ENCODE measurements at regions not wholly inside any gene's neighbourhood (a gene's known extent, or its start where the extent isn't known, plus 50 kb on each side); places are given as distances from the start of the nearest gene placed in this dataset.

- intact Hi-C loops (cut with DNase I), result loop anchor here in 1 of 2 donors (10.0 kb wide), 2 partner anchors 296 to 676 kb away; no protein-coding TSS in a partner anchor
- Histone ChIP-seq H3K9me3 (replicated peaks in 1 of 3) (no peaks in the 10 kb centered on the region), H3K36me3 (replicated peaks in 1 of 2) (no peaks in the 10 kb centered on the region), H3K4me1 (replicated peaks in 1 of 2) (no peaks in the 10 kb centered on the region), H3K4me3 (no peak overlapping the region), H3K27ac (no peak overlapping the region), H3K27me3 (no peaks in the 10 kb centered on the region)
- no peak for DNase-seq
- TF ChIP-seq POLR2A (IDR thresholded peaks at IDR 0.05) (no peak), CTCF (IDR thresholded peaks at IDR 0.05) (no peak)
Measured at GRCh38 chr20:18909254-18909653, 95.7 kb downstream of the SCP2D1 start.

GRCh38 chr20:18913701-18914100, 100.1 kb downstream of the SCP2D1 start:
- no peak for DNase-seq
- no peaks in the 10 kb centered on the region for H3K4me1 ChIP-seq (replicated peaks in 1 of 2)
- intact Hi-C loops (cut with DNase I), result no loop called here
- no peaks in the 10 kb centered on the region for H3K36me3 ChIP-seq (replicated peaks in 1 of 2)
- no peaks in the 10 kb centered on the region for H3K9me3 ChIP-seq (replicated peaks in 1 of 3)
- no peak for TF ChIP-seq POLR2A (IDR thresholded peaks at IDR 0.05)
- TF ChIP-seq CTCF (IDR thresholded peaks at IDR 0.05), result no peak
- no peak overlapping the region for H3K4me3 ChIP-seq
- H3K27me3 ChIP-seq, result no peaks in the 10 kb centered on the region
- WGBS, 4 donors, result 72 to 82% (median 75%) methylated on average over 1 of the region's 1 CpG
- H3K27ac ChIP-seq, result no peak overlapping the region

- Histone ChIP-seq H3K27ac (no peak overlapping the region), H3K9me3 (replicated peaks in 1 of 3) (no peaks in the 10 kb centered on the region), H3K27me3 (no peaks in the 10 kb centered on the region), H3K4me1 (replicated peaks in 1 of 2) (no peaks in the 10 kb centered on the region), H3K36me3 (replicated peaks in 1 of 2) (no peaks in the 10 kb centered on the region), H3K4me3 (no peak overlapping the region)
- no peak for TF ChIP-seq CTCF (IDR thresholded peaks at IDR 0.05)
- no peak for TF ChIP-seq POLR2A (IDR thresholded peaks at IDR 0.05)
- 73 to 87% (median 82%) methylated on average over 2 of the region's 2 CpGs for WGBS, 4 donors
- intact Hi-C loops (cut with DNase I), result no loop called here
- no peak for DNase-seq
Measured at GRCh38 chr20:18914796-18915195, 101.2 kb downstream of the SCP2D1 start.

- Histone ChIP-seq H3K27me3 (no peaks in the 10 kb centered on the region), H3K9me3 (replicated peaks in 1 of 3) (no peaks in the 10 kb centered on the region), H3K4me3 (no peak overlapping the region), H3K4me1 (replicated peaks in 1 of 2) (no peaks in the 10 kb centered on the region), H3K27ac (no peak overlapping the region), H3K36me3 (replicated peaks in 1 of 2) (no peaks in the 10 kb centered on the region)
- WGBS, 4 donors, result 55 to 61% (median 58%) methylated on average over 6 of the region's 6 CpGs
- peak in 2 of 7 donors; percentile 11 to 13 for DNase-seq
- TF ChIP-seq POLR2A (IDR thresholded peaks at IDR 0.05) (no peak), CTCF (IDR thresholded peaks at IDR 0.05) (no peak)
- intact Hi-C loops (cut with DNase I), result no loop called here
Measured at GRCh38 chr20:18916886-18917750, 103.5 kb downstream of the SCP2D1 start.

Data from adrenal gland (tissue), 9 donors.